SK-N-SH (cell line): ENCODE measurements at regions not wholly inside any gene's neighbourhood (a gene's known extent, or its start where the extent isn't known, plus 50 kb on each side); places are given as distances from the start of the nearest gene placed in this dataset.

Experiments
- CTCF ChIP-seq: fragments of 200-600 bp; sonication (generic); IDR thresholded peaks from 2 replicates; pipeline ENCODE4 v1.6.1; 2017; ENCODE audit warnings: antibody characterized with exemption, mild to moderate bottlenecking, moderate library complexity
- ELF1 ChIP-seq: IDR thresholded peaks from 2 replicates; pipeline ENCODE4 v1.4.0; 2012
- FOXJ3 ChIP-seq: sonication (generic); formaldehyde crosslinking; IDR thresholded peaks from 2 replicates; pipeline ENCODE4 v1.5.1; 2020; ENCODE audit warnings: mild to moderate bottlenecking, missing genetic modification reagents
- POLR2AphosphoS5 ChIP-seq: IDR thresholded peaks from 2 replicates; pipeline ENCODE4 v1.6.1; 2012; ENCODE audit warnings: low read depth, low read length
- TAF1 ChIP-seq: IDR thresholded peaks from 2 replicates; pipeline ENCODE4 v1.6.1; 2012; ENCODE audit warnings: low read depth, mild to moderate bottlenecking, low read length, moderate library complexity, borderline replicate concordance

GRCh38 chr5:61262080-61262479, 70.0 kb upstream of the ZSWIM6 start:
- TF ChIP-seq CTCF (no peak), POLR2AphosphoS5 (no peak), FOXJ3 (no peak), TAF1 (no peak), ELF1 (no peak)
